ENCODE measurements at regions not wholly inside any gene's neighbourhood (a gene's known extent, or its start where the extent isn't known, plus 50 kb on each side); places are given as distances from the start of the nearest gene placed in this dataset.

DNA sequence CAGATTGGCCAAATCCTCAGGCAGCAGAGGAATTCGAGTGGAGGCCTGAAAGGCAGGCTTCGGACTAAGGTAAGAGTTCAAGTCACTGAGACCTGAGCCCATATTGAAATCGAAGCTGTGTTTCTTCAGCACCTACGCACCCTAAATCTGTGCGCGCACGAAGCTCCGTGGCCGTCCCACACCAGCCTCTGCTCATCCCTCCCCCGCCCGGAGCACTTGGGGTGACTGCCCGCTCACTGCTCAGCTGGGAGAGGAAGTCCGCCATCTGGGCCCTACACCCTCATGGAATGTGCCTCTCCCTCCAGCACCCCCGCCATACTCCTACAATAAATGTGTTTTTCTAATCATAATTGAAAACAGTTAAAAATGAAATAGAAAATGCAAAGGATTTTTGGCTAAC is 734.5 kb downstream of the GALR1 start:
- Histone ChIP-seq H3F3A (ENCODE audit: control insufficient read depth, insufficient read depth) (no peaks in the 10 kb centered on the region), H4K20me1 (ENCODE audit: control insufficient read depth, insufficient read depth, low read depth, low read length) (no peaks in the 10 kb centered on the region), H3K9me3 (ENCODE audit: control insufficient read depth, insufficient read depth, low read length) (no peaks in the 10 kb centered on the region), H3K27me3 (ENCODE audit: control insufficient read depth, low read length) (no peaks in the 10 kb centered on the region), H3K4me1 (ENCODE audit: control insufficient read depth, low read length) (no peaks in the 10 kb centered on the region), H3K79me2 (ENCODE audit: control insufficient read depth, low read length) (no peaks in the 10 kb centered on the region), H3K27ac (ENCODE audit: low read depth, low read length) (no peak overlapping the region), H3K4me2 (ENCODE audit: low read length) (no peak overlapping the region), H3K9me2 (replicated peaks; ENCODE audit: control insufficient read depth, low read length) (no peaks in the 10 kb centered on the region), H3K36me3 (ENCODE audit: control insufficient read depth, low read length) (no peaks in the 10 kb centered on the region), H3K4me3 (ENCODE audit: low read length) (no peak overlapping the region)
- no peak for TF ChIP-seq EZH2phosphoT487 (IDR thresholded peaks at IDR 0.05; ENCODE audit: borderline replicate concordance, low read length)
- TF ChIP-seq, protein P1, sequence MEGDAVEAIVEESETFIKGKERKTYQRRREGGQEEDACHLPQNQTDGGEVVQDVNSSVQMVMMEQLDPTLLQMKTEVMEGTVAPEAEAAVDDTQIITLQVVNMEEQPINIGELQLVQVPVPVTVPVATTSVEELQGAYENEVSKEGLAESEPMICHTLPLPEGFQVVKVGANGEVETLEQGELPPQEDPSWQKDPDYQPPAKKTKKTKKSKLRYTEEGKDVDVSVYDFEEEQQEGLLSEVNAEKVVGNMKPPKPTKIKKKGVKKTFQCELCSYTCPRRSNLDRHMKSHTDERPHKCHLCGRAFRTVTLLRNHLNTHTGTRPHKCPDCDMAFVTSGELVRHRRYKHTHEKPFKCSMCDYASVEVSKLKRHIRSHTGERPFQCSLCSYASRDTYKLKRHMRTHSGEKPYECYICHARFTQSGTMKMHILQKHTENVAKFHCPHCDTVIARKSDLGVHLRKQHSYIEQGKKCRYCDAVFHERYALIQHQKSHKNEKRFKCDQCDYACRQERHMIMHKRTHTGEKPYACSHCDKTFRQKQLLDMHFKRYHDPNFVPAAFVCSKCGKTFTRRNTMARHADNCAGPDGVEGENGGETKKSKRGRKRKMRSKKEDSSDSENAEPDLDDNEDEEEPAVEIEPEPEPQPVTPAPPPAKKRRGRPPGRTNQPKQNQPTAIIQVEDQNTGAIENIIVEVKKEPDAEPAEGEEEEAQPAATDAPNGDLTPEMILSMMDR (IDR thresholded peaks at IDR 0.05; ENCODE audit: low read depth, low read length, poor library complexity, severe bottlenecking) = no peak

DNA sequence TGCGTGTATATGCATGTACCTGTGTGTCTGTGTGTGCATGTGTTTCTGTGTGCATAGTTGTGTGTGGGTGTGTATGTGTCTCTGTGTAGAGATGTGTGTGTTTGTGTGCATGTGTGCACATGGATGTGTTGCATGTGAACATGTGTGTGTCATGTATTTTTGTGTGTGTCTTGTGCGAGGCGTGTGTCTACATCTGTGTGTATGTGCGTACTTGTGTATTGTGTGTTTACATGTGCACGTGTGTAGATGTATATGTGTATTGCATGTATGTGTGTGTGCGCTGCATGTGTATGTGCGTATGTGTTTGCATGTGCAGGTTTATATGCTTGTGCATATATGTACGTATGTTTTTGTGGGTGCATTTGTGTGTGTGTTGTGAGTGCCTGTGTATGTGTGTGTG is 735.2 kb downstream of the GALR1 start:
- no peaks in the 10 kb centered on the region for H3F3A ChIP-seq (ENCODE audit: control insufficient read depth, insufficient read depth)
- no peak overlapping the region for H3K4me2 ChIP-seq (ENCODE audit: low read length)
- H3K4me1 ChIP-seq (ENCODE audit: control insufficient read depth, low read length) = no peaks in the 10 kb centered on the region
- TF ChIP-seq EZH2phosphoT487 (IDR thresholded peaks at IDR 0.05; ENCODE audit: borderline replicate concordance, low read length) = no peak
- TF ChIP-seq, protein P1 (IDR thresholded peaks at IDR 0.05; ENCODE audit: low read depth, low read length, poor library complexity, severe bottlenecking) = no peak
- H3K9me3 ChIP-seq (ENCODE audit: control insufficient read depth, insufficient read depth, low read length) = no peaks in the 10 kb centered on the region
- H4K20me1 ChIP-seq (ENCODE audit: control insufficient read depth, insufficient read depth, low read depth, low read length) = no peaks in the 10 kb centered on the region
- no peak overlapping the region for H3K4me3 ChIP-seq (ENCODE audit: low read length)
- no peak overlapping the region for H3K27ac ChIP-seq (ENCODE audit: low read depth, low read length)
- no peaks in the 10 kb centered on the region for H3K27me3 ChIP-seq (ENCODE audit: control insufficient read depth, low read length)
- H3K9me2 ChIP-seq (replicated peaks; ENCODE audit: control insufficient read depth, low read length) = no peaks in the 10 kb centered on the region
- no peaks in the 10 kb centered on the region for H3K79me2 ChIP-seq (ENCODE audit: control insufficient read depth, low read length)
- H3K36me3 ChIP-seq (ENCODE audit: control insufficient read depth, low read length) = no peaks in the 10 kb centered on the region

DNA sequence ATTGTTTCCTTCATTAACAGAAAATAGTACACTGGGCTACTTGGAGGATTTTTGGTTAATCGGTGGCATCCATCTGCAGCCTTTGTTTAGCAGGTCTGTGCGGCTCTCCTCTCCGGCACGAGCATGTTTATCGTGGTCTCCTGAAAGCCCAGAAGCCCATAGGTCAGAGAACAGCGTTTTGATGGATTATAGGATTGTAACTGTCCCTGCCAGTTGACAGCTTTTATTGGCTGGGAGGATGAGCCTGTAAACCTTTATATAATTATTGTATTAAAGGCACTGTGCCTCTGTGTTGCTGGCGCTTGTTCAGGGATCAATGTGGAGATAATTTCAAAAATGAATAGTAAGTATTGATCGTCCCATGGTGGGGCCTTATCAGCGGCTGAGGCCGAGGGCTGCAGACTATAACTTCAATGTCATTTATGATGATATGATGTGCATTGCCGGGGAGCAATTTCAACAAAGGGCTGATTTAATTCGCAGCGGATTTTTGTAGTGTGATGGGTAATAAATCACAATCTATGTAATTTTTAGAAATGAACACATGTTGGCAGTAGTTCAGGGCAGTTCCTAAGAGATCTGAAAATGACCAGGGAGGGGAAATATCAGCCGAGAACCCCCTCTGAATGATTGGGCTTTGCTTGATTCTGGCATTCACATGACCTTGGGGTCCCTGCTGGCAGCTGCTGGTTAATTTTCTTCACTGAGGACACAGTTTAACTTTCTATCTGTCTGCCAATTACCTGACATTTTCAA is 736.1 kb downstream of the GALR1 start:
- no peaks in the 10 kb centered on the region for H3K79me2 ChIP-seq (ENCODE audit: control insufficient read depth, low read length)
- H3K36me3 ChIP-seq (ENCODE audit: control insufficient read depth, low read length) = no peaks in the 10 kb centered on the region
- no peaks in the 10 kb centered on the region for H3K9me3 ChIP-seq (ENCODE audit: control insufficient read depth, insufficient read depth, low read length)
- H3K4me1 ChIP-seq (ENCODE audit: control insufficient read depth, low read length) = no peaks in the 10 kb centered on the region
- H3K27me3 ChIP-seq (ENCODE audit: control insufficient read depth, low read length) = no peaks in the 10 kb centered on the region
- H3K27ac ChIP-seq (ENCODE audit: low read depth, low read length) = no peak overlapping the region
- no peaks in the 10 kb centered on the region for H3F3A ChIP-seq (ENCODE audit: control insufficient read depth, insufficient read depth)
- H3K4me3 ChIP-seq (ENCODE audit: low read length) = no peak overlapping the region
- no peak overlapping the region for H3K4me2 ChIP-seq (ENCODE audit: low read length)
- no peaks in the 10 kb centered on the region for H4K20me1 ChIP-seq (ENCODE audit: control insufficient read depth, insufficient read depth, low read depth, low read length)
- no peaks in the 10 kb centered on the region for H3K9me2 ChIP-seq (replicated peaks; ENCODE audit: control insufficient read depth, low read length)
- no peak for TF ChIP-seq EZH2phosphoT487 (IDR thresholded peaks at IDR 0.05; ENCODE audit: borderline replicate concordance, low read length)
- TF ChIP-seq, protein P1 (IDR thresholded peaks at IDR 0.05; ENCODE audit: low read depth, low read length, poor library complexity, severe bottlenecking) = no peak
